ENCODE measurements at regions not wholly inside any gene's neighbourhood (a gene's known extent, or its start where the extent isn't known, plus 50 kb on each side); places are given as distances from the start of the nearest gene placed in this dataset.

GRCh38 chr16:73886426-73886825 is 410.2 kb upstream of the PSMD7 start:
- in situ Hi-C loops (cut with MboI; ENCODE audit: low pct_unique_long_range_greater_than_20kb, low sequenced_read_pairs, unreplicated experiment): no loop called here
- no peak for TF ChIP-seq CTCF (IDR thresholded peaks at IDR 0.05; ENCODE audit: extremely low read depth, insufficient read depth, missing control alignments)
- no peak for DNase-seq (ENCODE audit: low spot score)

GRCh38 chr16:73885319-73885718 is 411.3 kb upstream of the PSMD7 start:
- in situ Hi-C loops (cut with MboI; ENCODE audit: low pct_unique_long_range_greater_than_20kb, low sequenced_read_pairs, unreplicated experiment): no loop called here
- no peak for DNase-seq (ENCODE audit: low spot score)
- no peak for TF ChIP-seq CTCF (IDR thresholded peaks at IDR 0.05; ENCODE audit: extremely low read depth, insufficient read depth, missing control alignments)

GRCh38 chr16:73883841-73884240 is 412.8 kb upstream of the PSMD7 start:
- no peak for DNase-seq (ENCODE audit: low spot score)
- in situ Hi-C loops (cut with MboI; ENCODE audit: low pct_unique_long_range_greater_than_20kb, low sequenced_read_pairs, unreplicated experiment): no loop called here
- TF ChIP-seq CTCF (IDR thresholded peaks at IDR 0.05; ENCODE audit: extremely low read depth, insufficient read depth, missing control alignments): no peak

GRCh38 chr16:73883126-73883525 is 413.5 kb upstream of the PSMD7 start:
- in situ Hi-C loops (cut with MboI; ENCODE audit: low pct_unique_long_range_greater_than_20kb, low sequenced_read_pairs, unreplicated experiment): no loop called here
- DNase-seq (ENCODE audit: low spot score): no peak
- no peak for TF ChIP-seq CTCF (IDR thresholded peaks at IDR 0.05; ENCODE audit: extremely low read depth, insufficient read depth, missing control alignments)

- in situ Hi-C loops (cut with MboI; ENCODE audit: low pct_unique_long_range_greater_than_20kb, low sequenced_read_pairs, unreplicated experiment): no loop called here
- no peak for TF ChIP-seq CTCF (IDR thresholded peaks at IDR 0.05; ENCODE audit: extremely low read depth, insufficient read depth, missing control alignments)
- DNase-seq (ENCODE audit: low spot score): no peak
Measured at GRCh38 chr16:73882651-73883050, 414.0 kb upstream of the PSMD7 start.

- no peak for DNase-seq (ENCODE audit: low spot score)
- TF ChIP-seq CTCF (IDR thresholded peaks at IDR 0.05; ENCODE audit: extremely low read depth, insufficient read depth, missing control alignments): no peak
- in situ Hi-C loops (cut with MboI; ENCODE audit: low pct_unique_long_range_greater_than_20kb, low sequenced_read_pairs, unreplicated experiment): no loop called here
Measured at GRCh38 chr16:73882033-73882432, 414.6 kb upstream of the PSMD7 start.

- in situ Hi-C loops (cut with MboI; ENCODE audit: low pct_unique_long_range_greater_than_20kb, low sequenced_read_pairs, unreplicated experiment): no loop called here
- DNase-seq (ENCODE audit: low spot score): no peak
- TF ChIP-seq CTCF (IDR thresholded peaks at IDR 0.05; ENCODE audit: extremely low read depth, insufficient read depth, missing control alignments): no peak
Measured at GRCh38 chr16:73879621-73880020, 417.0 kb upstream of the PSMD7 start.

Data from GM13977 (cell line).